GM12874 (cell line): ENCODE measurements at regions not wholly inside any gene's neighbourhood (a gene's known extent, or its start where the extent isn't known, plus 50 kb on each side); places are given as distances from the start of the nearest gene placed in this dataset.

ENCODE experiments used
- TF ChIP-seq, protein P1 (sequence below): IDR thresholded peaks from 2 replicates; pipeline ENCODE4 v1.5.1; 2011; ENCODE audit warnings: low read depth, mild to moderate bottlenecking, control low read depth, low read length, moderate library complexity; ENCODE audit not compliant: insufficient read depth

DNA sequence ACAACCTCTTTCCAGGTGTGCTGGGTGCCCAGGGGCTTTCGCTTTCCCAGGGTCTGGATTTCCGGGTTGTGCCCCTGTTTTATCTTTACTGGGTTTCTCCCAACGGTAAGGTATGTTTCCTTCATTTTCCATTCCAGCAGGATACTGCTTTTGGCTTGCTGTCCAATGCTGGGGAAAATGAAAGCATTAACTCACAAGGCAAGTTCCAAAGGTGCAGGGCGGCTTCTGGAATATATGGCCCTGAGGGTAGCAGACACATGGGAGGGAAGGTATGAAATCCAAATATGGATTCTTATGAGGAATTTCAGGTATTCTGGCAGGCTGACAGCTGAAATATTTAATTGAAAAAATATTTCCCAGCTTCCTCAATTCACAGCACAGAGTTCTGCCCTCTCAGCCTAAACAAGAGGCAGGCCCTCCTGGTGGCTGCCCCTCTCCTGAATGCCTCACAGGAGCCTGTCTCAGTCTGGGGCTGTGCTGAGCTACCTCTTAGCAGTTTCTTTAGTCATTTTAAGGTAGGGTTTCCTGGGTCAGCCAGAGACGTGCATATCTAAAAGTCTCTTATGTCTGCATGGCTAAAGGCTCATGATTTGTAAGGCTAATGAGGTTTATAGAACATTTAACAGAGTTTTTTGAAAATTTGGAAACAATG, 318.6 kb upstream of the B3GAT1 start:
- TF ChIP-seq, protein P1, sequence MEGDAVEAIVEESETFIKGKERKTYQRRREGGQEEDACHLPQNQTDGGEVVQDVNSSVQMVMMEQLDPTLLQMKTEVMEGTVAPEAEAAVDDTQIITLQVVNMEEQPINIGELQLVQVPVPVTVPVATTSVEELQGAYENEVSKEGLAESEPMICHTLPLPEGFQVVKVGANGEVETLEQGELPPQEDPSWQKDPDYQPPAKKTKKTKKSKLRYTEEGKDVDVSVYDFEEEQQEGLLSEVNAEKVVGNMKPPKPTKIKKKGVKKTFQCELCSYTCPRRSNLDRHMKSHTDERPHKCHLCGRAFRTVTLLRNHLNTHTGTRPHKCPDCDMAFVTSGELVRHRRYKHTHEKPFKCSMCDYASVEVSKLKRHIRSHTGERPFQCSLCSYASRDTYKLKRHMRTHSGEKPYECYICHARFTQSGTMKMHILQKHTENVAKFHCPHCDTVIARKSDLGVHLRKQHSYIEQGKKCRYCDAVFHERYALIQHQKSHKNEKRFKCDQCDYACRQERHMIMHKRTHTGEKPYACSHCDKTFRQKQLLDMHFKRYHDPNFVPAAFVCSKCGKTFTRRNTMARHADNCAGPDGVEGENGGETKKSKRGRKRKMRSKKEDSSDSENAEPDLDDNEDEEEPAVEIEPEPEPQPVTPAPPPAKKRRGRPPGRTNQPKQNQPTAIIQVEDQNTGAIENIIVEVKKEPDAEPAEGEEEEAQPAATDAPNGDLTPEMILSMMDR: no peak

DNA sequence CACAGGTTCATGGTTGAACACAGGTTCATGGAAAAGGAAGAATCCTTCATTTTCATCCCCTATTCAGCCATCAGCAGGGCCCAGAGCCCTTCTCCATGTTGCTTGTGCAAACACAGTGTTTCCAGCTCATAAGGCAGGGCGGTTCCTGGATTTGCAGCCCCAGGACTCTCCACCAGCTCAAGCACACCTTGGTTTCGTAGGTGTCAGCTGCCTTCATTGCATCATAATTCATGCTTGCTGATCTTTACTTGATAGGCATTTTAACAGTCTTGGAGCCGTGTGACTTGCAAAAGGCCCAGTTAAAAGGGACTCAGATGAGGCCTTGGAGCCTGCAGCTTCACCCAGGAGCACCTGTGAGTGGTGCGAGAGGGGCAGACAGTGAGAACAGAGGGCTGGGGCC, 318.1 kb upstream of the B3GAT1 start:
- TF ChIP-seq, protein P1: no peak

DNA sequence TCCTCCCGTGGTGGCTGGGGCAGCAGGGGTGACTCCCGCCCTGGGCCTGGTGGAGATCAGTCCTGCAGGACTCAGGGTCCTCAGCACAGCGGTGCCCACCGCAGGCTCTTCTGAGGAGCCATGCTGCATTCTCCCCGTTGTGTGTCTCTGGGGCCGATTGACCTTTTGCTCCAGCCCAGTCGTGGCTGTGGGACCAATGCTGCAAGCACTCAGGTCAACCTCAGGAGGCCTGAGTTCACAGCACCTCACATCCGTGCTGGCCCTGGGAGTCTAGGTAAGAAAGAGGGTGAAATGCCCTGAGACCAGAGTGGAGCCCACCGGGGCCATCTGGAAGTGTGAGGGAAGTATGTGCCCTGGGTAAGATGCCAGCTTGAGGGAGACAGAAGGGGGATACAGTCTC, 316.1 kb upstream of the B3GAT1 start:
- TF ChIP-seq, protein P1: no peak

DNA sequence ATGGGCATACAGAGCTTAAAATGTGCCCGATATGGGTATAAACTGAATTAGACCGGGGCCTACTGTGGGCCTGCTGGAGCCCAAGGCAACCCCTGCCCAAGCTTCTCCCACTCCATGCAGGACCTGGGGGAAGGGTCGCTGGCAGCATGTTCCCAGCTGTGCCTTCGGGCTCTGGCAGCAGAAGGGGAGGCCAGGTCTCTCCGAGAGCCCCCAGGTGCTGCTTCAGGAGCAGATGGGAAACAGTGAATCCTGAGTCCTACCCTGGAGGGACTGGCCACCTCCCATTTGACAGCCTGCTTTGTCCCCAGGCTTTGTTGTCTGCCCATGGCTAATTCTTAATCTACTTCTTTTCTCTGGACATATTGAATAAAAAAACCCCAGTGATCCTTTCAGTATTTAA, 315.6 kb upstream of the B3GAT1 start:
- TF ChIP-seq, protein P1: no peak

DNA sequence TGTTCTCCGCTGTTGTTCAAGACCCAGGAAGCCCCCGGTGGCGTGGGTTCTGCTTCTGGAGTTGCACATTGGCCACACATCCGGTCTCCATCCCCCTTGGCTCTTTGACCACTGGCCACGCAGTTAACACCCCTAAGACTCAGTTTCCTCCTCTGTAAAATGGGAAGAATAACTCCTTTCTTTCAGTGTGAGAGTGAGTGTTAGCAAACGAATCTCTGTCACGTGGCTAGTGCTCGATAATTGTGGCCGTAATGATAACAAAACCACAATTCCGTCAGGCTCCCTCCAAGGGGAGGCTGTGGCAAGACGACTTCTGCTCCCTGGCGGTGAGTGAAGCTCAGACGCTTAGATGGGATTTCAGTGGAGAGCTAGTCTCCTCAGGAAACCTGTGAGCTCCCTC, 315.2 kb upstream of the B3GAT1 start:
- TF ChIP-seq, protein P1: no peak

DNA sequence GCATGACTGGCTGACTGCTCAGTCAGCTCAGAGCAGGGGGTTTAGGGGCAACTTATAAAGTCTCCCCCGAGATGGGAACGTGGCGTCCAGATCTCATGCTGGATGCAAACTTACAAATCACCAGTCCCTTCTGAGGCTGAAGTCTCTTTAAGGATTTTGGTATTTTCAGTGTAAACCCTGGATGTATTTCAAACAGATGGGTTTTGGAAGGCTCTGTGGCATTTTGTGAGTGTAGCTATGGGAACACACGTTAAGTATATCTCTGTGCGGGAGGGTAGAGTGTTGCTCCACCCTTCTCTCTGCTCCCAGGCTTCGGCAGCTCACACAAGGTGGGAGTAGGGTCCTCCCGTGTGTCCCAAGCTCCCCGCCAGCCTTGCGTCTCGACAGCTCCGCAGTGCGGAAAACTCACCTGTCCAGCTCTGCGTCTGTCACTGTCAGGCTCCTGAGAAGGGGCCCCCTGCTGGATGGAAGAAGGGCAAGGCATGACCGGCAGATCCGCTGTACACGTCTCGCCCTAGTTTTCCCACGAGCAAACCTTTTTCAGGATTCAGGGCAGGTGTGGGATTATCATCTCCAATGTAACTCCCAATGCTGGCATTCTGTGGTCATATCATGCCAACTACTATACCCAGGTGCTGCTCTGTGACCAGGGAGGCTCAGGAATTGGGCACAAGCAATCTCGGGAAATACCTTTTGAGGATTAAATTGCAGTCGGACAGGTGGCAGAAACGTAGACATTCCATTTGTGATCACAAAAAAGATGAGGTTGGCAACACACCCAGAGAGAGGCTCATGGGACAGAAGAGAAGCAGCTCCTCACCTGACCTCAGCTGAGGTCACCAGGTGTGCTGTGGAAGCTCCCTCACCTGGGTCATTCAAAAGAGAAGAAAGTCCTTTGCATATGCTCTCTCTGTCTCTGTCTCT, 313.9 kb upstream of the B3GAT1 start:
- TF ChIP-seq, protein P1: no peak

DNA sequence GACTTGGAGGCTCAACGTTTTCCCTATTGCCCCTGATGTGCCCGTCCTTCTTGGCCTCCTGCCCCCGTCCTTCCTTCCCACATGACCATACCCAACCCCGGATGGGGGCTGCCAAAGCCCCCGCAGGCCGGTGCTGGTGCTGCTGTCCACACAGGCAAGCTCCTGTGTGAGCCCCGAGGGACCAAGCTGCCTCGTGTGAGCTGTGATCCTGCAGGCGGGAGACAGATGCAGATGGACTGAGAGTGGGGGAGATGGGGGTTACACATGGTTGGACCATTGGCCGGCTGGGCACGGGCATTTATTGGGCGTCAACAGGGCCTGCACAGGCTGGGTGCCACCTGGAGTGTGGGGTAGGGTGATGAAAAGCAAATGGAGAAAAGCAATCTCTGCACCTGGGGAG, 313.2 kb upstream of the B3GAT1 start:
- TF ChIP-seq, protein P1: no peak
